ENCODE measurements at regions not wholly inside any gene's neighbourhood (a gene's known extent, or its start where the extent isn't known, plus 50 kb on each side); places are given as distances from the start of the nearest gene placed in this dataset.
"Not testable (repeated sequence)": the region's sequence is repeated elsewhere in the genome, so short reads cannot be mapped to it uniquely, and the experiment has no call there.

DNA sequence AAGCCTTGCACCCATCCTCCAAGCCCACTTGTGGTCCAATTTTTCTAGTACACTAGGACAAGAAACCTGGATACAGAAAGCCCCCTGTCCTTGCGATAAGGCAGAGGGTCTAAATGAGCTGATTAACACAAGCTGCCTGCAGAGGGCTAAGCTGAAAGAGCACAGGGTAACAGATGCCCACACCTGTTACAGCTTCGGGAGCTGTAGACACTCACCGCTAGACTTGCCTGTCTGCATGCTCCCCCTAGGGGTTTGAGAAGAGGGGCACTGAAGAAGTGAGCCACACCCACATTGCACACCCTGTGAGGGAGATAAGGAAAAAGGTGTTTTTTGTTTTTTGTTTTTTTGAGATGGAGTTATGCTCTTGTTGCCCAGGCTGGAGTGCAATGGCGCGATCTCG, 386.5 kb upstream of the AUTS2 start:
- DNase-seq = no peak
- in situ Hi-C loops (cut with MboI; ENCODE audit: low pct_unique_long_range_greater_than_20kb, low sequenced_read_pairs) = no loop called here

DNA sequence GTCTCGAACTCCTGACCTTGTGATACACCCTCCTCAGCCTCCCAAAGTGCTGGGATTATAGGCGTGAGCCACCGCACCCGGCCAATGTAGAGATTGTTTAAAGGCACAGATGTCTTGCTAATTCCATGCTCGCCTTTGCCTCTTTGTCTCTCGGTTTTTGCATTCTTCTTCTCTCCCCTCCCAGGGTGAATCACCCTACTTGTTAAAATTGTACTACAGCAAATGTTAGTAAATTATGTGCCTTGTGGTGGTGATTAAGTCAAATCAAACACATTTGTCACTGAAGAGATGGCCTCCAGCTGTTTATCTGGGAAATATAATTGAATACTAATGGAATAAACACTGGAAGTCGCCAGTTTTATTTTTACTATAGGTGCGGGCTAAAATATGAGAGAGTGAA, 384.4 kb upstream of the AUTS2 start:
- DNase-seq = no peak

DNA sequence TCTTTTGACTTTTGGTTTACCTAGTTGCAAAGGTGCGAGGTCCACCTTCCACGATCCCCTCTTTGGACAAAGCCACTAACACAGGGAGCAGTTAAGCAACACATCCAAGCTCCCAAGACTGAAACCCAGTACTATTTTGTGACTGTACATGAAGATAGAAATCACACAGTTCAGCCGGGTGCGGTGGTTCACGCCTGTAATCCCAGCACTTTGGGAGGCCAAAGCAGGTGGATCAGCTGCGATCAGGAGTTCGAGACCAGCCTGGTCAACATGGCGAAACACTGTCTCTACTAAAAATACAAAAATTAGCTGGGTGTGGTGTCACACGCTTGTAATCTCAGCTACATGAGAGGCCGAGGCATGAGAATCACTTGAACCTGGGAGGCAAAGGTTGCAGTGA, 382.8 kb upstream of the AUTS2 start:
- in situ Hi-C loops (cut with MboI; ENCODE audit: low pct_unique_long_range_greater_than_20kb, low sequenced_read_pairs); DNase-seq: not testable (repeated sequence)

More for the DNA sequence above, 384.4 kb upstream of the AUTS2 start:
- in situ Hi-C loops (cut with MboI; ENCODE audit: low pct_unique_long_range_greater_than_20kb, low sequenced_read_pairs) = no loop called here

DNA sequence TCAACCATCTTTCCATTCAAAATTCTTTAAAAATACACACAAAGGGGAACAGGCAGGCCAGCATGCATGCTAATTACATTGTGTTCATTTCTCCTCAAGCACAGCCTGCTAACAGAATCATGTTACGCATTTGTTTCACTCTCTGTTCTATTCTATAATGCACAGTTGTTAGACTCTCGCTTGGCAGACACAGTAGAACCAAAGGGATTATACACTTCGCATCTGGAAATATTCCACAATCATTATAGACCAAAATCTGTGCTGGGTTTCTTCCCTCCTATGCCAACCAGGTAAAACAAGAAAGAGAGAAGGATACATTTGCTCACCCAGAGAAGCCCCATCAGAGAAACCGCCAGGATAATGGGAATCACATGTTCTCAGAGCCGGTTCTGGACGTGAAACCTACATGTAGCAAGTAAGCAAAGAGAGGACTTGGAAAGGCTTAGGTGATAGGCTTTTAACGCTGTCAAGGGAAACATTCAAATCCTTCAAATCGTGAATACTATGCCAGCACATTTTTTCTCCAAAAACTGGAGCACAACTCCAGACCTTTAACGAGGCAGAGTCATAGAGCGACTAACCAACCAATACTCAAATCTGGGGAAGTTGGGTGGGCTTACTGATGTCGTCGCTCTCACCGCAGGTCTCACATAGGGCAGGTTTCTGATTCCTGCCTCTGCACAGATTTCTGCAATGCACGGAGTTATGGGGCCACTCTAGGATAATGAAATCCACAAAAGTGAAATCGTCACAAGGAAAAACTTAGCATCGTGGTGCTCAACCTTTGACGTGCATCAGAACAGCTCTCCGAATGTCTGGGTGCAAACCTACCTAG, 380.5 kb upstream of the AUTS2 start:
- DNase-seq = no peak
- in situ Hi-C loops (cut with MboI; ENCODE audit: low pct_unique_long_range_greater_than_20kb, low sequenced_read_pairs) = no loop called here

DNA sequence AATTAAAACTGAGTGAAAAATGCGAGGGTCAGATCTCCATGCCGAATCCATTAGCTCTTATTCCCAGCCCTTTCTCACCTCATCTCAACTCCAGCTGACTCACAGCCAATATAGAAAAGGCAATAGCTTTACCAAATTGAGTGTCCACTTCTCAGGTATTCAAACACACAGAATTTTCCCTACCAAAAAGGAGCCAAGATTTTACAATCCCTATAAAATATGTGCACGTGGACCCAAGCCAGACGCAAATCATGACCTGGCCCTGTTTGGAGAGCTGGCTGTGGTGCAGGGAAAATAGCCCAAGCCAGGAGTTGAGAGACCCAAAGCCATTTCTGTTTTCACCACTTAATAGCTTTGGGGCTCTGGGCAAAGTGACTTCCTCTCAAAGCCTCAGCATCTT, 379.7 kb upstream of the AUTS2 start:
- in situ Hi-C loops (cut with MboI; ENCODE audit: low pct_unique_long_range_greater_than_20kb, low sequenced_read_pairs) = no loop called here
- no peak for DNase-seq

DNA sequence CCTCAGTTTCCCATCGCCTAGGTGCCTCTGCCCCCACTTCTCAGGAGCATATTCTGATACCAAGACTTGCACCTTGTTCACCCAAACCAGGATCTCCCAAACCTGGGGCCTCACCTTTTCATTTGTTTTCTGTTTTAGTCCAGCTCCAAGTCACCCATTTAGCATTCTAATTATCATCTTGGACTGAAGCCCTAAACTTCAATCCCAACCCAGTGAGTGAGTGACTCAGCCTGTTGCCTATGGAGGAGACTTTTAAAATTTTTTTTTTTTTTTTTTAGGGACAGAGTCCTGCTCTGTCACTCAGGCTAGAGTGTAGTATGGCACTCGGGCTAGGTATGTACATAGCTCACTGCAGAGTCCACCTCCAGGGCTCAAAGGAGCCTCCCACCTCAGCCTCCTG, 378.9 kb upstream of the AUTS2 start:
- DNase-seq = no peak
- in situ Hi-C loops (cut with MboI; ENCODE audit: low pct_unique_long_range_greater_than_20kb, low sequenced_read_pairs) = no loop called here

DNA sequence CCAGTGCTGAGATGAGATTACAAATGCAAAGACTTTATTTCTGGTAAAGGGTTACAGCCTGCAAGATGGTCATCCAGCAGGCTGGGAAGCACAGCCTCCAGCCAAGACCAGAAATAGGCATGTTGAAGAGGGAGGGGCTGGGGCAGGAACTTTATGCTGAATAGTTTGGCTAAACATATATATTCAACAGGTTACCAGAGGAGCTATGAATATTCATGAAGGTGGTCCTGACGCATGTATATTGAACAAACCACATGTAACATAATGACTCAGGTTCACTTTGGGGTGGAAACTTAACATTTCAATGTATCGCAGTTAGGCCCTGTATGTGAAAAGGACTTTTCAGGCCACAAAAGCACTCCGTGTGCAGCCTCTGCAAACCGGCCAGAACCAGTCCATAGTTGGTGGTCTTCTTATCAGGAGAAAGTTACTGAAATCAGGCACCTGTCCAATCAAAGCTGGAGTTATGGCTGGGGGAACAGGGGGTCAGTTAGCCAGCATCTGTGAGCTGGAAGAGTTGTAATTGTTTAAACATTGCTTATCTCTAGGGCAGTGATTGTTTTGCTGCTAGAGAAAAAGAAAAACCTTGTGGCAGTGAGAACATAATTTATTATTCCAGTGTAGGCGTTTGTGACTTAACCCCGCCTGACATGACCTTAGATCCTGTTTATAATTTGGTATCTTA, 372.9 kb upstream of the AUTS2 start:
- no peak for DNase-seq
- in situ Hi-C loops (cut with MboI; ENCODE audit: low pct_unique_long_range_greater_than_20kb, low sequenced_read_pairs) = no loop called here

DNA sequence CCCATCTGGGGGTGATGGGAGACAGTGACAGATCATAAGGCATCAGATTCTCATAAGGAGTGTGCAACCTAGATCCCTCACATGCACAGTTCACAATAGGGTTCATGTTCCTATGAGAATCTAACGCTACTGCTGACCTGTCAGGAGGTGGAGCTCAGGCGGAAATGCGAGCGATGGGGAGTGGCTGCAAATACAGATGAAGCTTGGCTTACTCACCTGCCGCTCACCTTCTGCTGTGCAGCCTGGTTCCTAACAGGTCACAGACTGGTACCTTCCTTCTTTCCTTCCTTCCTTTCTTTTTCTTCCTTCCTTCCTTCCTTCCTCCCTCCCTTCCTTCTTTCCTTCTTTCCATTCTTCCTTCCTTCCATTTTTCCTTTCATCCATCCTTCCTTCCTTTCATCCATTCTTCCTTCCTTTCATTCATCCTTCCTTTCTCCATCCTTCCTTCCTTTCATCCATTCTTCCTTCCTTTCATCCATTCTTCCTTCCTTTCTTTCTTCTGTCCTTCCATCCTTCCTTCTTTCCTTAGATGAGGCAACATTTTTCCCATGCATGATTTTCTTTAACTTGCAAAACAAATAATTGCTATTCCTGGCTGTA, 370.0 kb upstream of the AUTS2 start:
- in situ Hi-C loops (cut with MboI; ENCODE audit: low pct_unique_long_range_greater_than_20kb, low sequenced_read_pairs) = no loop called here
- no peak for DNase-seq

DNA sequence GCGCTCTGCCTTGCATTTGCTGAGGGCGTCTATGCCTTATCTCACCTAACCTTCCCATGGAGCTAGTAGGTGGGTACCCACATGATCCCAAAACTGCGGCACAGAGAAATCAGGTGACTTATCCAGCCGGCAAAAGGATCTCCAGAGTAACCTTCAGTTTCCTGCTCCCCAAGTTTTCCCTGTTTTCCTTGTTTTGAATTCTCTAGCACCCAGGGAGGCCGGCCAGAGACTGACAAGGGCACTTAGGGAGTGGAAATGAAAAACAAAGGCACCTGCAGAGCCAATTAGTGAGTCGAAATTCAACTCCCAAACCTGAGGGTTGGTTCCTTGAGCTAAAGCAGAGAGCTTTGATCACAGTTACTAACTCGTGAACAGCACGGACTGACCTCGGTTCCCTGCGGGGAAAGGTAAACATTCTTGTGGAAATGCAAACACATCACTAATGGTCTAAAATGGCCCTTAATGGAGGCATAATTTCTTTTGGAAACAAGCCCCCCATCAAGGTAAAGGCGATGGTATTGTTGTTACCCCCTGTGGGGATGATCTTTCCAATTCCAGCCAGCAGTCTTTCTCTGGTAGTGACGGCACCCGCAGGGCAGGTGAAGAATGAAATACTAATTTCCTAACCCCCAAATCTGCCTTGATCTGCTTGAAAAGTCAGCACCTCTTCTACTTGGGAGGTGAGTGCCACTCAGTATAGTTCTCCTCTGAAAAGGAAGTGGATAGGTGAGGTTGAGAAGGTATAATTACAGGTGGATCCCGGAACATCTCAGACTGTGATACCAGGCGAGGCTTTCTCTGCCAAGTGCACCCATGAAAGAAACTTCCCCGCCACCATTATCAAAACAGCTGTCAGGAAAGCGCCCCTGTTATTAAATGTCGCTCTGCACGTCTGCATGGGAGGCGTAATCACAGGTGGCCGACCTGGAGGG, 365.6 kb upstream of the AUTS2 start:
- in situ Hi-C loops (cut with MboI; ENCODE audit: low pct_unique_long_range_greater_than_20kb, low sequenced_read_pairs) = no loop called here
- no peak for DNase-seq

DNA sequence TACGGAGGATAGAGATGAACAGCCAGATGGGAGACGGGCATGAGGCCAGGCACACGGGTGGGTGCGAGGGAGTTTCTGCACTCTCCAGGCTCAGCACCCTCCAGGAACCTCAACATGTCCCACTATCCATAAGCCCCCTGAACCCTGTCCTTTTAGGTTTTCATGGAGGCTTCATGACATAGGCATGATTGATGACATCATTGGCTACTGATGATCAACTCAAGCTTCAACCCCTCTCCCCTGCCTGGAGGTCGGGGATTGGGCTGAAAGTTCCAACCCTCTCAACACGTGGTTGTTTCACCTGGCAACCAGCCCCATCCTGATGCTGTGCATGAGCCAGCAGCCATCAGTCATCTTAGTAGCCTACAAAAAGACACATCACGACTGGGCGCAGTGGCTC, 360.7 kb upstream of the AUTS2 start:
- no peak for DNase-seq
- in situ Hi-C loops (cut with MboI; ENCODE audit: low pct_unique_long_range_greater_than_20kb, low sequenced_read_pairs) = no loop called here

DNA sequence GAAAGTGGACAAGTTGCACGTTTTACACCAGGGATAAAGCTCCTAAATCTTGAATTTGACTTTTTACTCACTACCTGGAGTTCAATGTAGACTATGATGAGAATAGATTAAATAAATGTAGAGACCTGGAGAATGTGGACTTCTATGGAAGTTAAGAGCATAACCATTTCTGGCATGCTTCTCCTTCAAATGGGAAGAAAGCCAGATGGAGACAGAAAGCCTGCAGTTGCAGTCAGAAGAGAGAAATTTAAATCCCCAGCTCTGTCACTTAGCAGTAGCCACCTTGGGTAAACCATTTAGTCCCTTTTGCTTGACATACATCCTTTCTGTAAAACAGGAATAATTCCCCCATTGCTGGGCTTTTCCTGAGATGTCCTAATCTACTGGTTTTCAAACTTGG, 355.3 kb upstream of the AUTS2 start:
- DNase-seq = no peak

DNA sequence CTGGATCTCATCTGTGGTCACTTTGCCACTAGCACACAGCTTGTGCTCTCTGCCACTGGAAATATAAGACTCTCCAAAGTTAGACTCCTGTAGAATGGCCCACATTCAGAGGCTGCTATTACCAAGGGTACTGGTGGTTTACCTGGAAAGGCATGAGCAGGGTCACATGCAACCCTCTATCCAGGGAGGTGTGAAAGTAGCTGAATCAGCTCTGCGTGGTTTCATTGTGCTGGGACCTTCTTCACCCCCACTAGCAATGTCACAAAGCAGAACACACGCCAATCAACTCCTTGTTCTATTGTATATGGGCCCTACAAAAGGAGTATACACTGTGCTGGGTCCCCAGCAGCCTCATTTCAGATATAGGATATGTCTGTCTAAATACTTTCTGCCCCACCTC, 353.6 kb upstream of the AUTS2 start:
- DNase-seq = no peak
- in situ Hi-C loops (cut with MboI; ENCODE audit: low pct_unique_long_range_greater_than_20kb, low sequenced_read_pairs) = no loop called here

More for the DNA sequence above, 355.3 kb upstream of the AUTS2 start:
- in situ Hi-C loops (cut with MboI; ENCODE audit: low pct_unique_long_range_greater_than_20kb, low sequenced_read_pairs) = no loop called here

DNA sequence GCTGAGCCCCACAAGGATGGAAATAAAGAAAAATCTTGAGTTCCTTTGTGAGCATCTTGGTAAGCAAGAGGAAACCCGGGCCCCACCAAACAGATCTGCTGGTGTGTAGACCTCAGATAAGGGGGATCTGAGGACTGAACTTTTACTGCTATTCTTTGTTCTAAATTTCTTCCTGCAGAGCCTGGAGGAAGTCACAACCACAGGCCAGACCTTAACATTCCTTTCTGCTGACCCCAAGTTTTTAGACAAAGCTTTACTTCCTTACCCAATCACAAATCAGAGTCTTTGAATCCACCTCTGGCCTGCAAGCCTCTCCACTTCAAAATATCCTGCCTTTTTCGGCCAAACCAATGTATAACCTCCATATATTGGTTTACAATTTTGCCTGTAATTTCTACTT, 352.6 kb upstream of the AUTS2 start:
- no peak for DNase-seq
- in situ Hi-C loops (cut with MboI; ENCODE audit: low pct_unique_long_range_greater_than_20kb, low sequenced_read_pairs) = no loop called here

DNA sequence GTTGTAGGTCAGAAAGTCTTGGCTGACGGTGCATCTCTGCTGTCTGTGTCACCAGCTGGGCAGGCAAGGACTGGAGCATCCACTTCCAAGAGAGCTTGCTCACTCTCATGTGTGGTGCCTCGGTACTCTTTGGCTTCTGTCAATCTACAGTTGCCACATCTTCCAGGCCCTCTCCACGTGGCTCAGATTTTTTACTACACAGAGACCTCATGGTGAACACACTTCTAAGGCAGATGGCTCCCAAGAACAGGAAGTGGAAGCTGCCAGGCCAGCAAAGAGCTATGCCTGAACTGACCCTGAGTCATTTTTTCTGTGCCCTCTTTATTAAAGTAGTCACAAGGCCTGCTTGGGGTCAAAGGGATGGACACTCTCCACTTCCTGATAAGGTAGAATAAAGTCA, 351.5 kb upstream of the AUTS2 start:
- in situ Hi-C loops (cut with MboI; ENCODE audit: low pct_unique_long_range_greater_than_20kb, low sequenced_read_pairs) = no loop called here

DNA sequence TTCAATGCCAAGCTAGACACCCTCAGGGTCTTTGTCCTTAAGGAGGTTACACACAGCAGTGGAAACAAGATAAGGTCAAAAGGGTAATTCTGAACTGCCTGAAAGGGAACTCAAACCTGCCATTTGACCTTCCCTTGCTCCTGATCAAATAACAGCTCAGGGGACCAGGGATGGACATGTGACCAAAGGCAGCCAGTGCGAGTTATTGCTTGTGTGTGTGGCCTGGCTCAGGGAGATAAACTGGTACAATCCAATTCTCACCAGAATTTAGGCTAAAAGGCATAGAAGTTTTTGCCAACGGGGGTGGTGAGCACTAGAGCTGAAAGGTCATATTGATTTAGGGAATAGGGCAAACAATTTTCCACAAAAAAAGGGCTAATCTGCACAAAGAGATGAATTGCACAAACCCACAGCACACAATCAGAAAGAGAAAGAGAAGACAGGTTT, 349.9 kb upstream of the AUTS2 start:
- DNase-seq; in situ Hi-C loops (cut with MboI; ENCODE audit: low pct_unique_long_range_greater_than_20kb, low sequenced_read_pairs): not testable (repeated sequence)

More for the DNA sequence above, 351.5 kb upstream of the AUTS2 start:
- no peak for DNase-seq

DNA sequence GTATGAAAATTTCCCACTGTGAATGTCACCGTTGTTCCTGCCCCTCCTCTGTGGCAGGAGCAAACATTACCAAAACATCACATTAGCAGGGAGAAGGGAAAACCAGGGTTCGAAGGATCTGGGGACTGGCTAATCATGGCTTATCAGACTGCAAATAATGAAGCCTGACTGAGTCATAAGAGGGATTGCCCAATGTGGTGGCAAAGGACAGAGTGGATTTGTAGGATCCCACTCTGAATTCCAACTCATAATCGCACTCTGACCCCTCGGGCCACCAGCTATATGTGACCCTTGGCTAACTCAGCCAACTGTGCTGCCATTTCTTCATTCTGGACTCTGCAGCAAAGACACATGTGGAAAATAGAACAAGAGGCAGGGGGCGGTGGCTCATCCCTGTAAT, 347.3 kb upstream of the AUTS2 start:
- DNase-seq = no peak
- in situ Hi-C loops (cut with MboI; ENCODE audit: low pct_unique_long_range_greater_than_20kb, low sequenced_read_pairs) = no loop called here

DNA sequence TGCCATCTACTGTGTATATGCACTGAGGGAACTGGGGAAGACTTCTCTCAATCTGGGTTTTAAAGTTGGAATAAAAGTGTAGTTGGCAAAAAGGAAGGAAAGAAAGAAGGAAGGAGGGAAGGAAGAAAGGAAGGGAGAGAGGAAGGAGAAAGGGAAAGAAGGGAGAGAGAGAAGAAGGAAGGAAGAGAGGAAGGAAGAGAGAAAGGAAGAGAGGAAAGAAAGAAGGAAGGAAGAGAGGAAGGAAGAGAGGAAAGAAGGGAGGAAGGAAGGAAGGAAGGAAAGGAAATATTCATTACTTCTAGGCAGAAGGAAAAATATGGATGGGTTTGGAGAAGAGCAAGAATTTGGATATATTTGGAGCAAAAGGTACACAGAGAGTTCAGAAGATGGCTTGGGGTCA, 343.6 kb upstream of the AUTS2 start:
- DNase-seq = no peak
- in situ Hi-C loops (cut with MboI; ENCODE audit: low pct_unique_long_range_greater_than_20kb, low sequenced_read_pairs) = no loop called here

DNA sequence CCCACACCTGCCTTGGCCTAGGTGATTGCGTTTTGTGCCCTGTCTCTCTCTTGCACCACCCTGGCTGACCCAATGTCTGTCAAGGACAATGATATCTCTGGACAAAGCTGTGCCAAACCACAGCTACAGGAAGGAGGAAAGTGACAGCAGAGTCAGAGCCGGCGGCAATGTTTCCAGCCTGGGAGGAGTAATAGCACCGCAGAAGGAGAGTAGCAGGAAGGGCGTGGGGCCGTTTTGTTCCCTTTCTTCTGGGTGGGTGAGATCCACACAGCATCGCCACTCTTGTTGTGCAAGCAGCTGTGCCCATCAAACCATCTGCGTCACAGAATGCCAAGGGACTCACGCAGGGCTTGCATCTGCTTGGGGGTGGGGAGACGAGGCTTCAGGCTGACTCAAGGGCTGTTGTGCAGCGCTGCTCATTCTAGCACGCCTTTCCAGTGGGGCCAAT, 341.6 kb upstream of the AUTS2 start:
- no peak for DNase-seq
- in situ Hi-C loops (cut with MboI; ENCODE audit: low pct_unique_long_range_greater_than_20kb, low sequenced_read_pairs) = no loop called here

DNA sequence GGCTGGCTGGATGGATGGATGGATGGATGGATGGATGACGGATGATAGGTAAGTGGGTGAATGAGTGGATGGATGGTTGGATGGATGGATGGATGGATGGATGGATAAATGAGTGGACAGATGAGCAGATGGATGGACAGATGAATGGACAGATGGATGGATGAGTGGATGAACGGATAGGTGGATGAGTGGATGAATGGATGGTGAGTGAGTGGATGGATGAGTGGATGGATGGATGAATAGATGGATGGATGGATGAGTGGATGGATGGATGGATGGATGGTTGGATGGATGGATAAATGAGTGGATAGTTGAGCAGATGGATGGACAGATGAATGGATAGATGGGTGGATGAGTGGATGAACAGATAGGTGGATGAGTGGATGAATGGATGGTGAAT, 340.7 kb upstream of the AUTS2 start:
- in situ Hi-C loops (cut with MboI; ENCODE audit: low pct_unique_long_range_greater_than_20kb, low sequenced_read_pairs) = no loop called here
- DNase-seq = no peak

Data from KBM-7 (cell line).